ENCODE measurements at regions not wholly inside any gene's neighbourhood (a gene's known extent, or its start where the extent isn't known, plus 50 kb on each side); places are given as distances from the start of the nearest gene placed in this dataset.

DNA sequence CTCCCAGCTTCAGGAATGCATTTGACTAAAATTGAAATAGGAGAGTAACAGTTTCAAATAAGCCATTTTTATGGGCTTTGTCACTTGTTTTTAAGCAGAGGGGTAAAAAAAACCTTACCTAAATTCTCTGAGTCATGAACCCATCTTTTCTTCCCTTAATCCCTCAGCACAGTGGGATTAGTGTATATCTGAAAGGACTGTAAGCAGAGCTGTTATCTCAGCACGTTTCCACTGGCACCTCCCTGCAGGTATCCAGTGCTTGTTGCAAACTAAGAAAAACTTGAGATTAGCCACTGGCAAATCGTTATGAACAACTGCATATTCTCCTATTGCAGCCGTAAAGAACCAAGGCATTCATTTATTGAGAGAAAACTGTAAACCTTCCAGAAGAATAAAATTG, 872.7 kb downstream of the EFNA5 start:
- intact Hi-C loops (cut with micrococcal nuclease) (no loop called here), in situ Hi-C loops (cut with MboI; ENCODE audit: low sequenced_read_pairs) (no loop called here), dilution Hi-C loops (cut with HindIII; ENCODE audit: low sequenced_read_pairs, unreplicated experiment) (no loop called here)
- Histone ChIP-seq H3K27ac (ENCODE audit: insufficient read depth, low read length) (no peak overlapping the region), H3K4ac (ENCODE audit: low read depth, low read length) (no peak overlapping the region), H3K23ac (ENCODE audit: low read depth, low read length) (no peak overlapping the region), H3K56ac (ENCODE audit: extremely low read depth, insufficient read depth, low read length) (no peak overlapping the region), H3K4me2 (ENCODE audit: low read depth, low read length) (no peak overlapping the region), H3K9ac (ENCODE audit: low read depth, low read length) (no peak overlapping the region), H3K9me3 (ENCODE audit: control insufficient read depth, insufficient read depth, low read length) (no peaks in the 10 kb centered on the region), H2BK15ac (ENCODE audit: low read depth, low read length) (no peak overlapping the region), H3K27me3 (ENCODE audit: control insufficient read depth, insufficient read depth, low read length) (no peaks in the 10 kb centered on the region), H2BK5ac (ENCODE audit: low read depth, low read length, poor library complexity, severe bottlenecking) (no peak overlapping the region), H4K91ac (ENCODE audit: insufficient read depth, low read depth, low read length) (no peak overlapping the region), H2BK120ac (ENCODE audit: low read depth, low read length) (no peak overlapping the region), H2BK20ac (ENCODE audit: low read depth, low read length) (no peak overlapping the region), H3K18ac (ENCODE audit: low read depth, low read length) (no peak overlapping the region), H3K14ac (replicated peaks; ENCODE audit: low read depth, low read length) (no peak overlapping the region), H2AK5ac (ENCODE audit: low read depth, low read length) (no peak overlapping the region), H4K20me1 (ENCODE audit: insufficient read depth, low read length) (no peaks in the 10 kb centered on the region), H2AK9ac (replicated peaks; ENCODE audit: low read depth, low read length, poor library complexity) (no peak overlapping the region), H2AFZ (replicated peaks; ENCODE audit: low read length, poor library complexity) (no peak overlapping the region), H3K4me1 (ENCODE audit: control insufficient read depth, insufficient read depth, low read length) (no peaks in the 10 kb centered on the region), H3K9me1 (ENCODE audit: insufficient read depth, low read length) (no peaks in the 10 kb centered on the region), H3K4me3 (ENCODE audit: insufficient read depth, low read depth, low read length) (no peak overlapping the region), H3K36me3 (ENCODE audit: control insufficient read depth, insufficient read depth, low read length) (no peaks in the 10 kb centered on the region), H3K79me1 (ENCODE audit: low read depth in 1 of 2, low read length in 2 of 2) (no peaks in the 10 kb centered on the region), H4K5ac (ENCODE audit: low read depth, low read length) (no peak overlapping the region), H4K8ac (ENCODE audit: low read depth in 2 of 2, low read length in 2 of 2) (no peak overlapping the region)
- no peak for DNase-seq
- no TSS peak for BruUV-seq (replicated peaks)
- POLR2A ChIA-PET (ENCODE audit: unreplicated experiment): no interaction called here
- ATAC-seq (ENCODE audit: low read depth): no peak
- WGBS, 2 experiments (ENCODE audit: extremely low coverage in 2 of 2, insufficient read length in 1 of 2): no CpG with 5 or more reads among the region's 3 CpGs
- TF ChIP-seq, protein P1, sequence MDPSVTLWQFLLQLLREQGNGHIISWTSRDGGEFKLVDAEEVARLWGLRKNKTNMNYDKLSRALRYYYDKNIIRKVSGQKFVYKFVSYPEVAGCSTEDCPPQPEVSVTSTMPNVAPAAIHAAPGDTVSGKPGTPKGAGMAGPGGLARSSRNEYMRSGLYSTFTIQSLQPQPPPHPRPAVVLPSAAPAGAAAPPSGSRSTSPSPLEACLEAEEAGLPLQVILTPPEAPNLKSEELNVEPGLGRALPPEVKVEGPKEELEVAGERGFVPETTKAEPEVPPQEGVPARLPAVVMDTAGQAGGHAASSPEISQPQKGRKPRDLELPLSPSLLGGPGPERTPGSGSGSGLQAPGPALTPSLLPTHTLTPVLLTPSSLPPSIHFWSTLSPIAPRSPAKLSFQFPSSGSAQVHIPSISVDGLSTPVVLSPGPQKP (IDR thresholded peaks at IDR 0.05; ENCODE audit: borderline replicate concordance, low read depth, low read length): no peak
- CTCF ChIA-PET: no interaction called here

Measured in IMR-90 (cell line).